ENCODE measurements at regions not wholly inside any gene's neighbourhood (a gene's known extent, or its start where the extent isn't known, plus 50 kb on each side); places are given as distances from the start of the nearest gene placed in this dataset.

- H3K4me2 ChIP-seq (ENCODE audit: low read depth, low read length) = no peak overlapping the region
- H4K20me1 ChIP-seq (ENCODE audit: insufficient read depth, low read length) = no peaks in the 10 kb centered on the region
- TF ChIP-seq EZH2 (optimal IDR thresholded peaks at IDR 0.05; ENCODE audit: low read depth, low read length) (no peak), CTCF (IDR thresholded peaks at IDR 0.05; ENCODE audit: low read length) (no peak), EZH2phosphoT487 (IDR thresholded peaks at IDR 0.05; ENCODE audit: low read length) (no peak)
- no peaks in the 10 kb centered on the region for H3F3A ChIP-seq (ENCODE audit: insufficient read depth, low read length)
- no peaks in the 10 kb centered on the region for H3K79me2 ChIP-seq (ENCODE audit: low read length)
- H3K27ac ChIP-seq (ENCODE audit: low read length) = no peak overlapping the region
- no peak overlapping the region for H3K9ac ChIP-seq (ENCODE audit: low read length)
- H3K9me3 ChIP-seq (replicated peaks; ENCODE audit: insufficient read depth, low read length) = no peaks in the 10 kb centered on the region
- no peaks in the 10 kb centered on the region for H3K4me1 ChIP-seq (ENCODE audit: low read length)
- no peak for DNase-seq
- H3K4me3 ChIP-seq (ENCODE audit: low read length) = no peak overlapping the region
- no peaks in the 10 kb centered on the region for H3K9me2 ChIP-seq (replicated peaks; ENCODE audit: insufficient read depth, low read length)
- no peaks in the 10 kb centered on the region for H3K27me3 ChIP-seq (replicated peaks; ENCODE audit: insufficient read depth, low read length)
- H3K36me3 ChIP-seq (replicated peaks; ENCODE audit: insufficient read depth, low read length) = no peaks in the 10 kb centered on the region
- H2AFZ ChIP-seq (ENCODE audit: low read length) = no peak overlapping the region
Measured at GRCh38 chr15:62887113-62887570, 155.4 kb upstream of the TPM1 start.

GRCh38 chr15:62888623-62889022 is 153.9 kb upstream of the TPM1 start:
- H3K4me2 ChIP-seq (ENCODE audit: low read depth, low read length) = no peak overlapping the region
- no peak for DNase-seq

GRCh38 chr15:62889141-62889661 is 153.3 kb upstream of the TPM1 start:
- Histone ChIP-seq H3K27ac (ENCODE audit: low read length) (no peak overlapping the region), H3K79me2 (ENCODE audit: low read length) (no peaks in the 10 kb centered on the region), H4K20me1 (ENCODE audit: insufficient read depth, low read length) (no peaks in the 10 kb centered on the region), H3K9me2 (replicated peaks; ENCODE audit: insufficient read depth, low read length) (no peaks in the 10 kb centered on the region), H3K36me3 (replicated peaks; ENCODE audit: insufficient read depth, low read length) (no peaks in the 10 kb centered on the region), H3F3A (ENCODE audit: insufficient read depth, low read length) (no peaks in the 10 kb centered on the region), H3K4me2 (ENCODE audit: low read depth, low read length) (no peak overlapping the region), H3K4me1 (ENCODE audit: low read length) (no peaks in the 10 kb centered on the region), H3K27me3 (replicated peaks; ENCODE audit: insufficient read depth, low read length) (no peaks in the 10 kb centered on the region), H3K9ac (ENCODE audit: low read length) (no peak overlapping the region), H3K9me3 (replicated peaks; ENCODE audit: insufficient read depth, low read length) (no peaks in the 10 kb centered on the region), H2AFZ (ENCODE audit: low read length) (no peak overlapping the region), H3K4me3 (ENCODE audit: low read length) (no peak overlapping the region)
- no peak for DNase-seq
- no peak for TF ChIP-seq CTCF (IDR thresholded peaks at IDR 0.05; ENCODE audit: low read length)
- no peak for TF ChIP-seq EZH2phosphoT487 (IDR thresholded peaks at IDR 0.05; ENCODE audit: low read length)
- TF ChIP-seq EZH2 (optimal IDR thresholded peaks at IDR 0.05; ENCODE audit: low read depth, low read length) = no peak

More at GRCh38 chr15:62888623-62889022, 153.9 kb upstream of the TPM1 start:
- no peaks in the 10 kb centered on the region for H3K9me2 ChIP-seq (replicated peaks; ENCODE audit: insufficient read depth, low read length)
- H3K9ac ChIP-seq (ENCODE audit: low read length) = no peak overlapping the region
- no peak overlapping the region for H3K4me3 ChIP-seq (ENCODE audit: low read length)
- H3K36me3 ChIP-seq (replicated peaks; ENCODE audit: insufficient read depth, low read length) = no peaks in the 10 kb centered on the region
- H3K27ac ChIP-seq (ENCODE audit: low read length) = no peak overlapping the region
- no peaks in the 10 kb centered on the region for H3K4me1 ChIP-seq (ENCODE audit: low read length)
- no peak overlapping the region for H2AFZ ChIP-seq (ENCODE audit: low read length)
- no peaks in the 10 kb centered on the region for H3K79me2 ChIP-seq (ENCODE audit: low read length)
- H3F3A ChIP-seq (ENCODE audit: insufficient read depth, low read length) = no peaks in the 10 kb centered on the region
- TF ChIP-seq CTCF (IDR thresholded peaks at IDR 0.05; ENCODE audit: low read length) (no peak), EZH2phosphoT487 (IDR thresholded peaks at IDR 0.05; ENCODE audit: low read length) (no peak), EZH2 (optimal IDR thresholded peaks at IDR 0.05; ENCODE audit: low read depth, low read length) (no peak)
- H3K9me3 ChIP-seq (replicated peaks; ENCODE audit: insufficient read depth, low read length) = no peaks in the 10 kb centered on the region
- H4K20me1 ChIP-seq (ENCODE audit: insufficient read depth, low read length) = no peaks in the 10 kb centered on the region
- H3K27me3 ChIP-seq (replicated peaks; ENCODE audit: insufficient read depth, low read length) = no peaks in the 10 kb centered on the region

Measured in MM.1S (cell line).